Activated naive CD4-positive, alpha-beta T cell treated with anti-CD3 and anti-CD28 coated beads, Interleukin-2, amount 50 U/mL, for 16 hours (primary cell): ENCODE measurements at regions not wholly inside any gene's neighbourhood (a gene's known extent, or its start where the extent isn't known, plus 50 kb on each side); places are given as distances from the start of the nearest gene placed in this dataset.

Experiments
- DNase-seq: peaks from one replicate; pipeline ENCODE4 v3.0.0-alpha.2; 2020

DNA sequence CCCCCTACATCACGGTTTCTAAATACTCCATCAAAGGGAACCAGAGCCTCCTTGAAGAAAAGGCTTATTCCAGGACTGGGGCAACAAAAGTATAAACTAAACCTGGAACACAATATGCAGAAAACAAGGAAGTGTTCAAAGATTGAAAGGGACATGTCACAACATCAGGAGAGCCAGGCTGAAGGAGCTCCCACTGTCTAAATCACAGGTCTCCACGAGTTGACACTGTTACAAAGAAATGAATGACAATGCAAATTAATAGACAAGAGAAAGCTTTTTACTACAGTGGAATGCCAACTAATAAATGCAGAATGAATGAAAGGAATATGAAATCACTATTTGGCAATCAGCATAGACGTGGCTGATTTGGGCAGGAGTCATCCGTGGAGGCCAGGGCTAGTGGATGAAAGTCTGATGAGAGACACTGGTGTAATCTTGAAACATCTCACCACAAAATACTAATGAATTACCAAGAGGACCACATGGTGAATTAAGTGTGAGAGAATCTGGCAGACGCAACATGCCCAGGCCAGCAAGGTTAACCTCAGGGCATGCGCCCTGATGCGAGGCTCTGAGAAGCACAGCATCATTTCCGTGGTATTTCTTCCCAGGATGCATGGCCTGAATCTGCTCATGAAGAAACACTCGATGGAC lies 123.8 kb upstream of the TJP1 start:
- DNase-seq, result no peak

DNA sequence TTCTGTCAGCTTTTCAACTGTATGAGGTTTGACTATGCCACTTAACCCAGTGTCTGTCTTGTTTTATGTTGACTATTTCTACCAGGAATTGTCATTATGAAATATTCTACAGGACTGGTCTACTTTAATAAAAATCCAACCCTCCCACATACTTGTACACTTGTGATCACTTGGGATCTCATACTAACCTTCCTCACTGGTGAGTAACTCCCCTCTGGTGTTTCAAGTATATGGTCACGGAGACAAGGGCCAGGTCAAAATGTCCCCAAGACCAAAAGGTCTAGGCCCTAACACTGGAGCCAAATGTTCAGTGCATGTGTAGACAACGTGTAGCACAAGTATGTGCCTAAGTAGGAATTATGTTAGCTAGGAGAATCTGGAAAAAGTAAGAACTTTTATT lies 122.7 kb upstream of the TJP1 start:
- DNase-seq, result no peak

DNA sequence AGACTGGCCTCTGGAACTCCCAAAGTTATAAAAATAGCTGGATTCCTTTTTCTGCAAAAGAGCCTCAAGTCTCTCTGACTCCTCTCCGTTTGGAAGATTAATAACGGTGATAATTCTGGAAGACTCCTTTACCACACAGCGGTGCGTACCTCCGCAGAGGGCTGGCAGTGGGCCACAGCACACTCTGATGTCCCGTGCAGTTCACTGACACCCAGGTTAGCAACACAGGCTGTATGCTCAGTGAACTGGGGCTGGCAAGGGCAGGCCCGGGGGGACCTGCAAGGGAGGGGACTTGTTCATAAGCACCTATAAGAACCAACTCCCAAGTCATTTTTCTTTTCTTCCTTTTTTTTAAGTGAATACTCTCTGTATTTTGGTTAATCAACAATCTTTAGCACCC lies 120.3 kb upstream of the TJP1 start:
- DNase-seq, result no peak

DNA sequence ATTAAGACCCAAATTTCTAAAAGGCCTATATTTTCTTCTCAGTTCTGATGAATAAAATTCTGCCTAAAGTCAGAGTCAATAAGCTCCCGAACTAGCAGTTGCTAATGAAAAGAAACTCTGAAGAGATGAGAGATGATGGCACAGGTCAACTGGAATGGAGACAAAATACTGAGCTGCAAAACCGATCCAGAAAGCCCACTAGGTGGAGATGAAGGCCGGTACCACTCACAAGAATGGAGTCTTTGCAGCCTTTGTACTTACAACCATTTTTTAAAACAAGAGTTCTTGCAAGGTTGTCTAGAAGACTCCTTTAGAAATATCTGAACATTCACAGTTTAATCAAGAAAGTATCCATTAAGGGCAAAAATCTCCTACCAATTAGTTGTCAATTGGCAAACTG lies 119.9 kb upstream of the TJP1 start:
- no peak for DNase-seq

DNA sequence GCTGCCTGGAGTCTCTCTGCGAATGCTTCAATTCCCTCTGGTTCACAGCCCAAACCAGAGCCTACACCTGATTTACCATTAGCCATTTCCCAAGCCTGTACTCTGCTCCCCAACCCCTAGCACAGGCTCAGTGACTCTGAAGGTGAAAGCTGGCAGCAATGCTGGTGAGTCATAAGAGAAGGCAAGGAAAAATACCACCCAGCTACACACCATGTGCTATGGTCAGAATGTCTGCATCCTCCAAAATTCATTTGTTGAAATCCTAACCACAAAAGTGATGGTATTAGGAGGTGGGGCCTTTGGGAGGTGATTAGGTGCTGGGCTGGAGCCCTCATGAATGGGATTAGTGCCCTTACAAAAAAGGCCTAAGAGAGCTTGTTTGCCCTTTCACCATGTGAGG lies 117.1 kb upstream of the TJP1 start:
- DNase-seq, result no peak

DNA sequence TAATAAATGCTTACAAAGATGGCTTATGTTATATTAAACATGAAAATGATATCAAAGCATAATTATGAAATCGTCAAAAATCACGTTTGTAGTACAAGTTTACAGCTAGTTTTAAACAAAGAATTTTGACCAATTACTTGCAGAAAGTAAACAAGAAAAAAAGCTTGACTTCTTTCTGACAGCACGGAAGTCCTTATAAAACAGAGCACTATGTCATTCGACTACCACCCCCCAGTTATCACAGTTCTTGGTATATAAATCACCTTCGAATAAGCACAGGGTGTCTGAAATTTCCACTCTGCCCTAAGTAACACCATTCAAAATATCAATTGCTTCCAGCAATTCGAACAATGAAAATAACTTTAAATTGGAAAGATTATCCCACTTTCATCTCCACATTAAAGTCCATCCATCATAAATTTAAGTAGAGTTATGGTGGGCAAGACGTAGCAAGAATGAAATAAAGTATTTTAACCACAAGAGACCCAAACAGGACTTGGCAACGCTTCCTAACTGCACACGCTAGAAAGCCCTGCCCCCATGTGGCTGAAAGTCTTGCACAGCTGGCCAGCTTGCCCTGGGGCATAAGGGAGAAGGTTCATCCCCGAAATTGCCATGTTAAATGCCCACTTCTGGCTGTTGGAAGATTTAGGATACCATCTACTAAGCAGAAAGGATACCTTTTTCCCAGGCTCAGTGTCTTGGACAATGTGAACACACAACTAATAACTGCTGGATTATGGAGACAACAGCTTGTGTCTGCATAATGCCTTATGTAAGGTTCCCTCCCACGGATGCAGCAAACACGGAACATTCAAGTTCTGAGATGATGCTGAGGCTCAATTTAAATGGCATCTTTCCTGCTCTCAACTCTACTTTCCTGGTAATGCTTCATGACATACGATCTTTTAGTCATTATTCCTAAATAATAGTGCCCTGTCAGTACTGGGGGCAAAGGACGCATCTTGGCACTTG lies 116.4 kb upstream of the TJP1 start:
- DNase-seq, result no peak

DNA sequence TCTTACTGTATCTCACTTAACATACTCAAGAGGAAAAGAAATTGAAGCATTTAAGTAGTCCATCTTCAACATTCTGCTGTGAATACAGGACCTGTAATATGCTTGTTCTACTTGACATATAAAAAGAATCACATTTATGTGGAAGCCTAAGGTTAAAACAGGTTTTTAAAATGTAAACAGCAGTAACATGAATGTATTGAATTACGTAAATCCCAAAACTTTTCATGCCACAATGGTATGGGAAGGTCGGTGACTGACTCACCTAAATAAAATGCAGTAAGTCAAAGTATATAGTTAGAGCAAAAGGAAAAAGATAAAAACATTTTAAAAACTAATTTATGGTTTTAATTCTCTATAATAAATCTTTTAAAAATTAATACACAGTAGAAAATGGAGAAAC lies 115.7 kb upstream of the TJP1 start:
- DNase-seq, result no peak

DNA sequence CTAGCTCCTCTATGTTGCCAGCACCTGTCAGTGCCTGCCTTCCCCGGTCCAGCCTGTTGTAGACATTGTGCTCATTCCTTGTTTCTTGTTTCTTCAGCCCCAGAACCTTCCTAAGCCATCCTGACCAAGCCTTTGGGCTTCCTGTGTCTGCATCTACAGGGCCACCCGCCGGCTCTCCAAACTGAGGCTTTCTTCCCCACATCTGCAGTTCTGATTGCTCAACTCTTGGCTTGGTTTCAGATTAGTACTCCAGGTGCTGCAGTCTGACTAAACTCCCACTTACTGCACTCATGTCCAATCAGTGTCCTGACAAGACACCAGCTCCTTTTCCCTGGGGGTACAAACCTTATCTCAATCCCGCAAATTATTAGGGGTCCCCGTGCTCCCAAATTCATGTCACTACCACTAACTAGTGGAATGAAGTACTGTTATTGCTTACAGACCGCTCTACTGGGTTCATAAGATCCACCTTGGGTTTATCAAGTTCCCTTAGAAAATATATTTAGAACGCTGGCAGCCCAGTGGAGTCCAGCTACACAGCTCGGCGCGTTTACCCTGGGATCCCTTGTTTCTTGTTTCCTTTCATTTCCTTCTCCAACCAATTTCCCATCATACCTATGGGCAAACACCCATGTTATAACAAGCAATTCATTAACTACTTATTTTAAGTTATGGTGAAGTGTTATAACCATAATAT lies 114.2 kb upstream of the TJP1 start:
- DNase-seq, result no peak

DNA sequence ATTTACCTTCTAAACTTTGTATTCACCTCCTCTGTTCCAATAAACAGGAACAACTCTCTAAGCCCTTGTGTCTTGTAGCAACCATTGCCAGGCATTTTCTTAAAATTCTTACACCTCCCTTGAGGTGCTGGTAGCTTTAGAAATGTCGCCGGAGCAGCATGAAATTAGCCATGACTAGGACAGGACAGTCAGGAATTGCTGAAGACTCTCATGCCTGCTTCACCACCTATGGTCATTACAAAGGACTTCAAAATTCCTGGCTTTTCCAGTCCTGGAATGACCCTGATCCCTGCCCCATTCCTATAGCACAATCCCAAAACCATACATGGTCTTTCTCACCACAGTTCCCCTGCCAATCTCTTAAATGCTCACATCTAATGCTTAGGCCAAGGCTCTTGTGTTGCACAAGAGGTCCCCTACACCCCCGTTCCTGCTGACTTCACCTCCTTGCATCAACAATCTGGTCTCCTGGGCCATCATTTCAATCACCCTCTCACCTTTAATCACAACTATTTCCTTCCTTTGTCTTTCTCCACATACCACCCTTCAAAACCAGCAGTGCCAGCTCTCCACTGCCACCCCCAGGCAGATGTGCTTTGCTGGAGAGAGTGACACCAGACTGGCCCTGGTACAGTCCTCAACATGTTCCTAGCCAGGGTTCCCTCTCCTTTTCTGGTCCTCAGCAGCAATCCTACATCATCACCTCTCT lies 113.2 kb upstream of the TJP1 start:
- no peak for DNase-seq

DNA sequence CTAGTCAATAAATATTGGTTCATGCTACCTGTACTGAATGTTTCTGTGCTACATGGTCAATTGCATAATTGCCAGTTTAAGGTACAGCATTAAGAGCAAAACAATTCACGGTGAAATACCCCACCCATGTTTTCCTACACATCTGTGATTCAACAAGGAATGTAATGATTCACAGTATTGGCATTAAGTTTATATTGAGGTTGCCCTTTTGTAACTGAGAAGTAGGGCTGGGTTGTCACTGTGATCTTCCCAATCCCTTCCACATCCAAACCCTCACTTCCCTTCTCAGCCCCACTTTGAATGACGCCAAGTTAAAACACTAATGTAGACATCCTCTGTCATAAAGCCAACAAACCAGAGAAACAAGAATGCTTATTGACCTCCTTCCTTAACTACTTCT lies 112.0 kb upstream of the TJP1 start:
- no peak for DNase-seq

DNA sequence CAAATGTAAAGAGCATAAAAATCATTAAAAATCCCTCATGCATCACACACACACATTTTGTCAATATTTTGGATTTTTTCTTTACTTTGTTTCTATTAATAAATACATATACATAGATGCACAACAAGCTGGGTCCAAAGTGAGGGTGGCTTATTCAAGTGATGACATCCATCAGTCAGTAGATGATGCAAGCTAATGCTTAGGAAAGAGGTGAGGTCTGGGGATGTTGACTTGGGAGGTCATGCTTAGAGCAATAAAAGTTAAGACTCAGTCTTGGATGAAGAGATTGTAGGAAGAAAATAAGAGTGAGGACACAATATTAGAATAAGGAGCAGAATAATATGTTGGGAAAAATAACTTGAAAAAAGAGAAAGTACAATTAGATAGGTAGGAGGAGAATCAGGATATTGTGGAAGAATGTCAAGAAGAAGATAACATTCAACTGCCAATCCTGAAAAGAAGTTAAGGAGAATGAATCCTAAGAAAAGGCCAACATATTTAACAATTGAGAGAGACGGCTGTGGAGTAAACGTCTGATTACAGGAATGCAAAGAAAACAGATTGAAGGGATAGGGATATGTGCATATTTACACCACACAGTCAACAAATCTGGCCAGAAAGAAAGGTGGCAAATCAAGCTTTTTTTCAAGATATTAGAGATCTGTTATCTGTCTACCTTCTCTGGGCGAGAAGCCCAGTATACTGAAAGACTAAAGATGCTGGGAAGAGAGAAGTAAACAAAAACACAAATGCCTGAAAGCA lies 111.0 kb upstream of the TJP1 start:
- DNase-seq, result no peak

DNA sequence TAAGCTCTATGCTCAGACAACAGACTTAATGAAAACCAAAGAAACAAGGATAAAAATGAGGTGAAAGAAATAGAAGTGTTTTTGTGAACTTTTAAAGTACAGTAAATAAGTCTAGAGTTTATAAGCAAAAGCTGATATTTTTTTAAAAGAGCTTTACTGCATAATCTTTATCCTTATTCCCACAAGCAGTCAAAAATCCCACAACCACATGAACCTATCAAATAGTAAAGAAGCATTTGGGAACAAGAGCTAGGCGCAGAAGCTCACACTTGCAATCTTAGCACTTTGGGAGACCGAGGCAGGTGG lies 103.8 kb upstream of the TJP1 start:
- no peak for DNase-seq

DNA sequence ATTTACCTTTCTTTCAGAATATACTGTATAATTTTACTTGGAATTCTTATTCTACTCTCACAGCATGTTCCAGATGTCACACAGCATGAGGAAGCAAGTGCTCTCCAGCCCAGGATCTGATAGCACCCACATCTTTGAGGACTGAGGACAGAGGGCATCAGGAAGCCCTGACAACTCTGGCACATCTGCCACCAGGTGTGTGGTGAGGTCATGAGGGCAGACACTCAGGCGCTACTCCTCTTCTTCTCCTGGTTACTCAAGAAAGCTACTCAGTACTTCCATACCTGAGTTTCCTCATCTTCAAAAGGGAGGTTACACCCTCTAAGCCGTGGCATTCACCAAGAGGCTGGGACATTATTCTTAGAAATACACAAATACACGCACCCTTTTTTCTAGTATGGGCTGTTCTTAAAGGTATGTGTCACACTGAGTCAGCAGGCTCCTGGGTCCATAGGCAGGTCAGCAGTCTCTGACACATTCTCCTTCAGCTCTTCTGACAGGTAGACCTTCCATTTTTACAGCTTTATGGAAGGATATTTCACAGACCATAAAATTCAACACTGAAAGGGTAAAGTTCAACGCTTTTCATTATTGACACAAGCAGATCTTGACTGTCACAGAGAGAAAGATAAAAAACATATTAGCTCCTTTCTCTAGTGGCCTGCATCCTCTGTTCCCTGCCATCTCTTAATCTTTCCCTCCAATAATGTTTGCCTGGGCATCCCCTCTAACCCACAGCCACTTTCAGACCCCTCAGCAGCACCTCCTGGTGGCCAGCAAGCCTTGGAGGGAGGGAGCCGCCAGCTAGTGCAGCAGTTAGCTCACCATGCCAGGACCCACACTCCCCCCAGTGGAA lies 103.2 kb upstream of the TJP1 start:
- DNase-seq, result peak; percentile 31

DNA sequence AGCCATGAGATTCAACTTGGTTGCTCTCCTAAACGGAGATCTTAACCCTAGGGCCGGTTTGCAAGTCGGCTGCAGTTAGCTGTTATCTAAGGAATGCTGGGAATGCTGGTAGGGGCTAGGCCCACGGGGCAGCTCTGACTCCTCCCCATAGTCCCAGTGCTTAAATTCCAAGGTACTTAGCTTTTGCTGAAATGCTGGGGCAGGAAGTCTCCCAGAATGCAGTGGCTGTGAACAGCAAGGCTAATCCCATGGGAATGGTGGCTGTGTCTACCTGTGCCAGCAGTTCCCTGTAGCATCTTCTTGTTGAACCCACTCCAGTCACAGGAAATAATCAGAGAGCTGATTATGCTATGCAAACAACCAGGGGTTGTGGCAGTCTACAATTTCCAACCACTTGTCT lies 102.5 kb upstream of the TJP1 start:
- no peak for DNase-seq

DNA sequence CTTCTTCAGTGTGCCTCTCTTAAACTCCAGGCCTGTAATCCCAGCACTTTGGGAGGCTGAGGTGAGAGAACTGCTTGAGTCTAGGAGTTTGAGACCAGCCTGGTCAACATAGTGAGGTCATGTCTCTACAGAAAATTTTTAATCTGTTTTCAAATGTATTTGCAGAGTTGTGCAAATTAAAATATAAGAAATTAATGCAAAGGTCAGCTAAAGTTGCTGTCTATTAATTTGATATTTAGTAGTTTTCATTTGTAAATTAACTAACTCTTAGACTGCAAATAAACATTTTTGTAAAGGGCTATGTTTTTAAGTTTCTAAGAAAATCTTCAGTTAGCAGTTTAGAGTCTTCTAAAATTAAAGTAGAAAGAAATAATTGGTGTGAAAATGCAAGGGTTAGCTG lies 99.9 kb upstream of the TJP1 start:
- DNase-seq, result no peak

DNA sequence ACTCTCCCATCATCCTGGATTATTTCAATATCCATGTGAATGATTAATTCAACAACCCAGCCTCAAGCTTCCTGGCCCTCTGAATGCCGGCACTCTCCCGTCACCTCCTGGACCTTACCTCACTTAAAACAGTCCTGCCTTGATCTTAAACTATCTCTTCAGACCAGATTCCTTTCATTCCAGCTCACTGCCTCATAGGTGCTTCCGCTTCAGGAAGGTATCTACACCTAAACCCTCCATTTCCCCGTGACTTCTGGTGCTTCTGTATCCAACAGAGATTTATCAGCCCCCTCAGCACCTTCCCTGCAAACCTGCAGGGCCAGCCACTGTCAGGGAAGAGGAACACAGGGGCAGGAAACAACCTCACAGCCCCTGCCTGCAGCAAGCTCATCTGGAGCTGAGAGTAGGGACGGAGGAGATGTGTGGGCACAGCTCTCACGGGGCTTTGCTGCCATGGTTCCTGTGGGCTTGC lies 98.9 kb upstream of the TJP1 start:
- no peak for DNase-seq

DNA sequence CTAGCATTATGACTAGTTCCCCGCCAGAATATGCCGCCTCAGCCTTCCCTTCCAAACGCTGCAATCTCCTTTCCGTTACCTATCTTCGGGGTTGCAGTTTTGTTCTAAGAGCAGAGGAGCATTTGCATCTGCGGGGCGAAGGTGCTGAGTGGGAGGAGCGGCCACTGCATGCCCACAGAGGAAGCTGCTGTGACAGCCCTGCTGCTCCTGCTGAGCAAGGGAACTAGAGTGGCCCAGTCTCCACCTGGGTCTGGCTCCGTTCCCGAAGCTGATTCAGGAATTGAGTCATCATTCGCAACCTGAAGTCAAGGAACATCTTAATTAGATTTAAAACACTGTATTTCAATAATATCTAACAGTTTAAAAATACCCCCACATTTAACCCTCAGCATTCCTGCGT lies 98.2 kb upstream of the TJP1 start:
- DNase-seq, result no peak

DNA sequence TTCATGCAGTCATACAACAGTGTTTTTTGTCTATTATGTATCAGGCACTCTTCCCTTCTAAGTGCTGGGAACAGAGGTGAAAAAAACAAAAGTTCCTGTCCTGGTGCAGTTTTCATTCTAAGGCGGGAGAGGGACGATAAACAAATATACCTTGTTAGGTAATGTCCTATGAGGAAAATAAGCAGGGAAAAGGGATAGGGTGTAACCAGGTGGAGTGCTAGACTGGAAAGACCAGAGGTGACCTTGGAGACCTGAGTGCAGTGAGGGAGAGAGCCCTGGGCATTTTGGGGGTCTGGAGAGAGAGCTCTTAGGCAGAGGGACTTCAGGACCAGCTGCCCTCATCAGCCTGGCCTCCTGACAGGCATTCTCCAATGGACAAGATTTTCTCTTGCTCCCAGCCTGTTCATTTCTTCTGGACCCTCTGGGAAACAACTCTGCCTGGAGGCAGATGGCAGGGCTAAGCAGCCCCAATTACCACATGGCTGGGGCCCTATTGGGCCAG lies 97.2 kb upstream of the TJP1 start:
- DNase-seq, result no peak

DNA sequence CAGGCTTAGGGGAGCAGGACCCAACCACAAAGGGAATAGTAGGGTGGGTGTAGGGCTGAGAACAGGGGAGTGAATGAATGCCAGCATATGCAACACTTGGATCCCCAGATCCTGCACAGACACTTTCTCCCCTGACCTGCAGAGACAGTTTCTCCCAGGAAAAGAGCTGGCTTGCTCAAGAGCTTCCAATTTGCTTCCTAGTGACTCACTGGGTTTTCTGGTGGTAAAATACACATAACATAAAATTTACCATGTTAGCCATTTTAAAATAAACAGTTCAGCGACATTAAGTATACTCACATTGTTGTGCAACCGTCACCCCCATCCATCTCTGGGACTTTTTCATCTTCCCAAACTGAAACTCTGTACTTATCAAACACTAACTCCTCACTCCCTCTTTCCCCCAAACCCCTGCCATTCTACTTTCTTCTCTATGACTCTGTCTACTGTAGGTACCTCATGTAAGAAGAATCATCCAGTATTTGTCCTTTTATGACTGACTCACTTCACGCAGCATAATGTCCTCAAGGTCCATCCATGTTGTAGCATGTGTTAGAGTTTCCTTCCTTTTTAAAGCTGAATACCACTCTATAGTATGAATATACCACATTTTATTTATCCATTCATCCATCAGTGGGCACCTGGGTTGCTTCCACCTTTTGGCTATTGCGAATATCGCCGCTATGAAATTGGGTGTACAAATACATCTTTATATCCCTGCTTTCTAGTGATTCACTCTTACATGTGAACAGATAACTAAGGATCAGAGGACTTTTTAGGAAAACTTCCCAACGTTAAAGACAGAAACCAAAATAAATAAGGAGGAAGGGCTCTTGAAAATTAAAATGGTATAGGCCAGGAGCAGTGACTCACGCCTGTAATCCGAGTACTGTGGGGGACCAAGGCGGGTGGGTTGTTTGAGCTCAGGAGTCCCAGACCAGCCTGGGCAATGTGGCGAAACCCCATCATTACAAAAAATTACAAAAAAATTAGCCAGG lies 95.6 kb upstream of the TJP1 start:
- no peak for DNase-seq

DNA sequence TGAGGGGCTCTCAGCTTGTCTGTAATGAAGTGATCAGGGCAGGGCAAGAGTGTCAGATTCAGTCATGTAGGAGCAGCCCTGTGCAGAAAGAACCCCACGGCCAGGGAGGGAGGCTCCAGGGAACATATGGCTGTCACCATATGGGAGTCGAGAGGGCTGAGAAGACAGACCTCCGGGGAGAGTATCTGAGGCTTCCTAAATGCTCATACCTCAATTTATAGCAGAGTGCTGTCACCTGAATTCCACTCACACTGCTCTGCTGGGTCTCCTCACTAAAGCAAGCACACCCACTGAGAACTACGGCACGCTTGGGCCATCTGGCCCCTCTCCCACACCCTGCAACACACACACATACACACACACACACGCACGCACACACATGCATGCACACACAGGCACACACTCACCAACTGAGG lies 92.3 kb upstream of the TJP1 start:
- no peak for DNase-seq
